ENCODE measurements at regions not wholly inside any gene's neighbourhood (a gene's known extent, or its start where the extent isn't known, plus 50 kb on each side); places are given as distances from the start of the nearest gene placed in this dataset.

- no peak for DNase-seq (ENCODE audit: low read depth)
- H3K4me3 ChIP-seq (ENCODE audit: low read length) = no peak overlapping the region
- TF ChIP-seq CTCF (conservative IDR thresholded peaks at IDR 0.05; ENCODE audit: low read length) = no peak
These were observed 549.4 kb upstream of the NRP1 start for GRCh38 chr10:33883881-33884280.

DNA sequence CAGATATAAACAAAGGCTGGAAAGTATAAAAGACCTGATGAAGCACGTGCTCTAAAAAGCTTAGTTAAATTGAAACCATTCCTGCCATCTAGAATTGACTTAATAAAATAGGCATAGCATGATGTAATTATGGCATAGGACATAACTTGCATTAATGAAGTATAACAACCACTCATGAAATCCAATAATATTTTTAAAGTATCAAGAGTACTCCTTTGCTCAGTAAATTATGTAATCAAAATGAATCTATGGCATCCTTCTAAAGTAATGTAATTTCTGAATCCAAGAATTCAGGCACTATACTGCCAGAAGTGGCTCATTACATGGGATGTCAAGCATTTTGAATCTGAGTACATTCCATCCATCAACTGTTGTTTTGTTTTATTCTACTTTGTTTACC lies 548.5 kb upstream of the NRP1 start:
- DNase-seq (ENCODE audit: low read depth) = no peak
- H3K4me3 ChIP-seq (ENCODE audit: low read length) = no peak overlapping the region
- TF ChIP-seq CTCF (conservative IDR thresholded peaks at IDR 0.05; ENCODE audit: low read length) = no peak

- no peak for TF ChIP-seq CTCF (conservative IDR thresholded peaks at IDR 0.05; ENCODE audit: low read length)
- no peak for DNase-seq (ENCODE audit: low read depth)
- no peak overlapping the region for H3K4me3 ChIP-seq (ENCODE audit: low read length)
These were observed 545.8 kb upstream of the NRP1 start for GRCh38 chr10:33880291-33880690.

- TF ChIP-seq CTCF (conservative IDR thresholded peaks at IDR 0.05; ENCODE audit: low read length) = no peak
- no peak overlapping the region for H3K4me3 ChIP-seq (ENCODE audit: low read length)
- DNase-seq (ENCODE audit: low read depth) = no peak
These were observed 543.8 kb upstream of the NRP1 start for GRCh38 chr10:33878238-33878786.

- no peak for DNase-seq (ENCODE audit: low read depth)
- no peak for TF ChIP-seq CTCF (conservative IDR thresholded peaks at IDR 0.05; ENCODE audit: low read length)
These were observed 542.3 kb upstream of the NRP1 start for GRCh38 chr10:33876584-33877400.

DNA sequence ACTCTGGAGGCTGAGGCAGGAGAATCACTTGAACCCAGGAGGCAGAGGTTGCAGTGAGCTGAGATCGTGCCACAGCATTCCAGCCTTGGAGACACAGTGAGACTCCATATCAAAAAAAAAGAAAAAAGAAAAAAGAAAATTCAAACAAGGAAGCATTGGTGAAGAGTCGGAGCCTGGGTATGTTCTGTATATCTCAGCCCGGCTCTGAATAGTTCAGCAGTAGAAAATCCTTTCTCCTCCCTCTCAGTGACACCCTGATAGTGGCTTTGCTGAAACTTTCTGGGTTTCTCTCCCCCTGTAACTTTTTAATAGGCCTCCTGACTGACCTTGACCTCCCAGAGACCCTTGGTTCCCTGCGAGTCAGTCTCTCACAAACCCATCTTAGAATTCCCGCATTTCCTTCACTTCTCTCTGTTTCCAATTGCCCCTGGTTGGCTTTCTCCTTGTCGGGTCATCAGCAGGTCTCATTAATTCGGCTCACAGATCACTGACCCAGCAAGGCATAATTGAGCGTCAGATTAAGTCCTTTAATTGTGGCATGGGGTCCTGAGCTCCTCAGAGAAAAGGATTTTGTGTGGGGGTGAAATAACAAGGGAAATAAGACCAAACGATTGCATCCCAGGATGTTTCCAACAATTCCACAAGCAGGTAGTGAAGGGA lies 541.6 kb upstream of the NRP1 start:
- no peak for TF ChIP-seq CTCF (conservative IDR thresholded peaks at IDR 0.05; ENCODE audit: low read length)
- DNase-seq (ENCODE audit: low read depth) = no peak
- no peak overlapping the region for H3K4me3 ChIP-seq (ENCODE audit: low read length)

More at GRCh38 chr10:33876584-33877400, 542.3 kb upstream of the NRP1 start:
- no peak overlapping the region for H3K4me3 ChIP-seq (ENCODE audit: low read length)
